Fibroblast of mammary gland (primary cell): ENCODE measurements at regions not wholly inside any gene's neighbourhood (a gene's known extent, or its start where the extent isn't known, plus 50 kb on each side); places are given as distances from the start of the nearest gene placed in this dataset.
"Not testable (repeated sequence)": the region's sequence is repeated elsewhere in the genome, so short reads cannot be mapped to it uniquely, and the experiment has no call there.

ENCODE experiments used
- DNase-seq: peaks from one replicate; pipeline ENCODE4 v3.0.0-alpha.2; 2010; ENCODE audit warnings: low read depth
- H3K4me3 ChIP-seq: 2 replicates; pipeline ENCODE4 v1.5.1; 2011; ENCODE audit warnings: low read depth, mild to moderate bottlenecking, low read length, moderate library complexity; ENCODE audit not compliant: control insufficient read depth
- CTCF ChIP-seq: conservative IDR thresholded peaks from 2 replicates; pipeline ENCODE4 v1.5.1; 2011; ENCODE audit warnings: low read depth, low read length, inconsistent platforms; ENCODE audit not compliant: control insufficient read depth, insufficient read depth

GRCh38 chr6:58198301-58198700, 880.9 kb downstream of the PRIM2 start:
- peak; percentile 83 for DNase-seq
- no peak overlapping the region for H3K4me3 ChIP-seq
- TF ChIP-seq CTCF = no peak

- not testable (repeated sequence) for DNase-seq, H3K4me3 ChIP-seq
Observed at GRCh38 chr6:58237124-58237523, 919.7 kb downstream of the PRIM2 start.

GRCh38 chr6:58238421-58238820, 921.0 kb downstream of the PRIM2 start:
- not testable (repeated sequence) for DNase-seq, H3K4me3 ChIP-seq

GRCh38 chr6:58257625-58258024, 940.2 kb downstream of the PRIM2 start:
- H3K4me3 ChIP-seq, DNase-seq: not testable (repeated sequence)

- no peak for TF ChIP-seq CTCF
- DNase-seq = no peak
- H3K4me3 ChIP-seq = no peak overlapping the region
Observed at GRCh38 chr6:58290177-58290576, 972.7 kb downstream of the PRIM2 start.

GRCh38 chr6:58291319-58291718, 973.9 kb downstream of the PRIM2 start:
- peak; percentile 1 for DNase-seq
- not testable (repeated sequence) for H3K4me3 ChIP-seq

- not testable (repeated sequence) for DNase-seq, H3K4me3 ChIP-seq
Observed at GRCh38 chr6:58307901-58308300, 990.5 kb downstream of the PRIM2 start.

GRCh38 chr6:58332108-58332507, 1014.7 kb downstream of the PRIM2 start:
- DNase-seq, H3K4me3 ChIP-seq: not testable (repeated sequence)

- H3K4me3 ChIP-seq = not testable (repeated sequence)
Observed at GRCh38 chr6:58342287-58342686, 1024.9 kb downstream of the PRIM2 start.

GRCh38 chr6:58347534-58347933, 1030.1 kb downstream of the PRIM2 start:
- H3K4me3 ChIP-seq, DNase-seq: not testable (repeated sequence)

More at GRCh38 chr6:58342287-58342686, 1024.9 kb downstream of the PRIM2 start:
- DNase-seq = not testable (repeated sequence)

GRCh38 chr6:58351619-58352018, 1034.2 kb downstream of the PRIM2 start:
- H3K4me3 ChIP-seq = not testable (repeated sequence)
- peak; percentile 6 for DNase-seq

GRCh38 chr6:58358452-58358851, 1041.0 kb downstream of the PRIM2 start:
- not testable (repeated sequence) for DNase-seq

GRCh38 chr6:58365856-58366255, 1048.4 kb downstream of the PRIM2 start:
- H3K4me3 ChIP-seq, DNase-seq: not testable (repeated sequence)

More at GRCh38 chr6:58358452-58358851, 1041.0 kb downstream of the PRIM2 start:
- not testable (repeated sequence) for H3K4me3 ChIP-seq

- H3K4me3 ChIP-seq, DNase-seq: not testable (repeated sequence)
Observed at GRCh38 chr6:58406659-58407058, 1089.2 kb downstream of the PRIM2 start.
